ELF-1 (cell line): ENCODE measurements at regions not wholly inside any gene's neighbourhood (a gene's known extent, or its start where the extent isn't known, plus 50 kb on each side); places are given as distances from the start of the nearest gene placed in this dataset.

Source experiments
- DNase-seq: peaks from one replicate; pipeline ENCODE4 v3.0.0-alpha.2; 2016; ENCODE audit warnings: low read depth, low spot score

- DNase-seq, result no peak
Measured at GRCh38 chr15:85847031-85847430, 52.3 kb upstream of the KLHL25 start.

GRCh38 chr15:85849946-85850345, 55.2 kb upstream of the KLHL25 start:
- DNase-seq, result peak; percentile 26

GRCh38 chr15:85852969-85853368, 58.2 kb upstream of the KLHL25 start:
- no peak for DNase-seq

- peak; percentile 54 for DNase-seq
Measured at GRCh38 chr15:85854345-85855097, 59.8 kb upstream of the KLHL25 start.

GRCh38 chr15:85858586-85859375, 64.1 kb upstream of the KLHL25 start:
- peak; percentile 83 for DNase-seq

- DNase-seq, result no peak
Measured at GRCh38 chr15:85859671-85860070, 64.9 kb upstream of the KLHL25 start.

- no peak for DNase-seq
Measured at GRCh38 chr15:85860394-85861161, 65.9 kb upstream of the KLHL25 start.

- peak; percentile 87 for DNase-seq
Measured at GRCh38 chr15:85865070-85865684, 70.5 kb upstream of the KLHL25 start.

GRCh38 chr15:85867250-85867649, 72.5 kb upstream of the KLHL25 start:
- DNase-seq, result no peak

- DNase-seq, result no peak
Measured at GRCh38 chr15:85869124-85869523, 74.4 kb upstream of the KLHL25 start.

- DNase-seq, result no peak
Measured at GRCh38 chr15:85870216-85871014, 75.7 kb upstream of the KLHL25 start.

- DNase-seq, result no peak
Measured at GRCh38 chr15:85871545-85871944, 76.8 kb upstream of the KLHL25 start.

GRCh38 chr15:85872125-85872524, 77.4 kb upstream of the KLHL25 start:
- no peak for DNase-seq

GRCh38 chr15:85874236-85874635, 79.5 kb upstream of the KLHL25 start:
- no peak for DNase-seq

GRCh38 chr15:85875756-85876155, 81.0 kb upstream of the KLHL25 start:
- DNase-seq, result no peak

- DNase-seq, result no peak
Measured at GRCh38 chr15:85878828-85879225, 84.1 kb upstream of the KLHL25 start.

- DNase-seq, result peak; percentile 32
Measured at GRCh38 chr15:85879334-85880163, 84.8 kb upstream of the KLHL25 start.

- DNase-seq, result no peak
Measured at GRCh38 chr15:85880501-85881190, 85.9 kb upstream of the KLHL25 start.

- DNase-seq, result no peak
Measured at GRCh38 chr15:85886309-85886811, 91.6 kb upstream of the KLHL25 start.
